ENCODE measurements at regions not wholly inside any gene's neighbourhood (a gene's known extent, or its start where the extent isn't known, plus 50 kb on each side); places are given as distances from the start of the nearest gene placed in this dataset.

DNA sequence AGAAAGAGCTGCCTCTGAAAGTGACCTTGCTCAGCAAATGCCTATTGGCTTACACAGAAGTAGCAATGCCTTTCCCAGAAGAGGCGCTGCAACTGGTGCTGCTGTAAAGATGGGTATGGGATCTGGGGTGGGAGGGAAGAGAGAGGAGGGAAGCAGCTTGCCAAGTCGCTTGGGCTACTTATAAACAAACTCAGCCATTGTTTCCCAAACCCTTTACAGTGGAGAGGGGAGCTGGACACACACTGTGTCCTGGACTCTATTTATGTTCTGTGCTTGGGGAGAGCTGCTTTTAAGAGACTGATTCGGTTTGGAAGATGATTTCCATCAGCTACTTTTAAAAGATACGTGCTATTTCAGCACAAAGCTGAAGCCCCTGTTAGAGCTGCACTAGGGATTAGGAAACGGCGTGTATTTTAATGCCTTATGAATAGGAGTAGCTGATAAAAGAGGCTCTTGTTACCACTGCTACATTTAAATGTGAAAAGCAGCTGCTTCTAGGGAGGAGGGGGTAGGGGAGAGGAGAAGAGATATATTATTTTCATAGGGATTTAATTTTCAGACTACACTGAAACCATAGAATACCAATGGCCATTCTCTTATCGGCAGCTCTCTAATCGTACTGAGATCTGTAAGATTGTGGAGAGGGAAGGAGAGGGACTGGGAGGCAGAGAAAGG is 440.6 kb downstream of the MCTP2 start:
- no peak for TF ChIP-seq ARNTL (CRISPR knock-in tag; IDR thresholded peaks at IDR 0.05; ENCODE audit: borderline replicate concordance, low read depth)
- no peak for TF ChIP-seq ZNF8 (CRISPR knock-in tag; IDR thresholded peaks at IDR 0.05)
- TF ChIP-seq ESRRG (CRISPR knock-in tag; IDR thresholded peaks at IDR 0.05): no peak
- TF ChIP-seq CSDC2 (CRISPR knock-in tag; IDR thresholded peaks at IDR 0.05): no peak
- TF ChIP-seq GLIS3 (CRISPR knock-in tag; IDR thresholded peaks at IDR 0.05): no peak
- no peak for TF ChIP-seq OSR1 (CRISPR knock-in tag; IDR thresholded peaks at IDR 0.05)
- TF ChIP-seq, protein P1, sequence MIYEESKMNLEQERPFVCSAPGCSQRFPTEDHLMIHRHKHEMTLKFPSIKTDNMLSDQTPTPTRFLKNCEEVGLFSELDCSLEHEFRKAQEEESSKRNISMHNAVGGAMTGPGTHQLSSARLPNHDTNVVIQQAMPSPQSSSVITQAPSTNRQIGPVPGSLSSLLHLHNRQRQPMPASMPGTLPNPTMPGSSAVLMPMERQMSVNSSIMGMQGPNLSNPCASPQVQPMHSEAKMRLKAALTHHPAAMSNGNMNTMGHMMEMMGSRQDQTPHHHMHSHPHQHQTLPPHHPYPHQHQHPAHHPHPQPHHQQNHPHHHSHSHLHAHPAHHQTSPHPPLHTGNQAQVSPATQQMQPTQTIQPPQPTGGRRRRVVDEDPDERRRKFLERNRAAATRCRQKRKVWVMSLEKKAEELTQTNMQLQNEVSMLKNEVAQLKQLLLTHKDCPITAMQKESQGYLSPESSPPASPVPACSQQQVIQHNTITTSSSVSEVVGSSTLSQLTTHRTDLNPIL (CRISPR knock-in tag; IDR thresholded peaks at IDR 0.05; ENCODE audit: low read depth): no peak
- no peak for TF ChIP-seq SNAI2 (CRISPR knock-in tag; IDR thresholded peaks at IDR 0.05)
- TF ChIP-seq, protein P2, sequence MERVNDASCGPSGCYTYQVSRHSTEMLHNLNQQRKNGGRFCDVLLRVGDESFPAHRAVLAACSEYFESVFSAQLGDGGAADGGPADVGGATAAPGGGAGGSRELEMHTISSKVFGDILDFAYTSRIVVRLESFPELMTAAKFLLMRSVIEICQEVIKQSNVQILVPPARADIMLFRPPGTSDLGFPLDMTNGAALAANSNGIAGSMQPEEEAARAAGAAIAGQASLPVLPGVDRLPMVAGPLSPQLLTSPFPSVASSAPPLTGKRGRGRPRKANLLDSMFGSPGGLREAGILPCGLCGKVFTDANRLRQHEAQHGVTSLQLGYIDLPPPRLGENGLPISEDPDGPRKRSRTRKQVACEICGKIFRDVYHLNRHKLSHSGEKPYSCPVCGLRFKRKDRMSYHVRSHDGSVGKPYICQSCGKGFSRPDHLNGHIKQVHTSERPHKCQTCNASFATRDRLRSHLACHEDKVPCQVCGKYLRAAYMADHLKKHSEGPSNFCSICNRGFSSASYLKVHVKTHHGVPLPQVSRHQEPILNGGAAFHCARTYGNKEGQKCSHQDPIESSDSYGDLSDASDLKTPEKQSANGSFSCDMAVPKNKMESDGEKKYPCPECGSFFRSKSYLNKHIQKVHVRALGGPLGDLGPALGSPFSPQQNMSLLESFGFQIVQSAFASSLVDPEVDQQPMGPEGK (CRISPR knock-in tag; IDR thresholded peaks at IDR 0.05; ENCODE audit: borderline replicate concordance): no peak
- no peak for TF ChIP-seq TOX (CRISPR knock-in tag; IDR thresholded peaks at IDR 0.05; ENCODE audit: borderline replicate concordance)
- no peak for TF ChIP-seq PPARA (CRISPR knock-in tag; IDR thresholded peaks at IDR 0.05; ENCODE audit: borderline replicate concordance)
- no peak for TF ChIP-seq ZFP30 (CRISPR knock-in tag; IDR thresholded peaks at IDR 0.05)
- TF ChIP-seq, protein P3, sequence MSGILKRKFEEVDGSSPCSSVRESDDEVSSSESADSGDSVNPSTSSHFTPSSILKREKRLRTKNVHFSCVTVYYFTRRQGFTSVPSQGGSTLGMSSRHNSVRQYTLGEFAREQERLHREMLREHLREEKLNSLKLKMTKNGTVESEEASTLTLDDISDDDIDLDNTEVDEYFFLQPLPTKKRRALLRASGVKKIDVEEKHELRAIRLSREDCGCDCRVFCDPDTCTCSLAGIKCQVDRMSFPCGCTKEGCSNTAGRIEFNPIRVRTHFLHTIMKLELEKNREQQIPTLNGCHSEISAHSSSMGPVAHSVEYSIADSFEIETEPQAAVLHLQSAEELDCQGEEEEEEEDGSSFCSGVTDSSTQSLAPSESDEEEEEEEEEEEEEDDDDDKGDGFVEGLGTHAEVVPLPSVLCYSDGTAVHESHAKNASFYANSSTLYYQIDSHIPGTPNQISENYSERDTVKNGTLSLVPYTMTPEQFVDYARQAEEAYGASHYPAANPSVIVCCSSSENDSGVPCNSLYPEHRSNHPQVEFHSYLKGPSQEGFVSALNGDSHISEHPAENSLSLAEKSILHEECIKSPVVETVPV (CRISPR knock-in tag; IDR thresholded peaks at IDR 0.05): no peak
- no peak for TF ChIP-seq ZFP3 (CRISPR knock-in tag; IDR thresholded peaks at IDR 0.05)
- no peak for TF ChIP-seq ZNF70 (CRISPR knock-in tag; IDR thresholded peaks at IDR 0.05)
- TF ChIP-seq BACH2 (CRISPR knock-in tag; IDR thresholded peaks at IDR 0.05; ENCODE audit: borderline replicate concordance): no peak
- no peak for TF ChIP-seq TCF4 (CRISPR knock-in tag; IDR thresholded peaks at IDR 0.05; ENCODE audit: borderline replicate concordance)
- no peak for TF ChIP-seq RARB (CRISPR knock-in tag; IDR thresholded peaks at IDR 0.05)
- TF ChIP-seq, protein P4, sequence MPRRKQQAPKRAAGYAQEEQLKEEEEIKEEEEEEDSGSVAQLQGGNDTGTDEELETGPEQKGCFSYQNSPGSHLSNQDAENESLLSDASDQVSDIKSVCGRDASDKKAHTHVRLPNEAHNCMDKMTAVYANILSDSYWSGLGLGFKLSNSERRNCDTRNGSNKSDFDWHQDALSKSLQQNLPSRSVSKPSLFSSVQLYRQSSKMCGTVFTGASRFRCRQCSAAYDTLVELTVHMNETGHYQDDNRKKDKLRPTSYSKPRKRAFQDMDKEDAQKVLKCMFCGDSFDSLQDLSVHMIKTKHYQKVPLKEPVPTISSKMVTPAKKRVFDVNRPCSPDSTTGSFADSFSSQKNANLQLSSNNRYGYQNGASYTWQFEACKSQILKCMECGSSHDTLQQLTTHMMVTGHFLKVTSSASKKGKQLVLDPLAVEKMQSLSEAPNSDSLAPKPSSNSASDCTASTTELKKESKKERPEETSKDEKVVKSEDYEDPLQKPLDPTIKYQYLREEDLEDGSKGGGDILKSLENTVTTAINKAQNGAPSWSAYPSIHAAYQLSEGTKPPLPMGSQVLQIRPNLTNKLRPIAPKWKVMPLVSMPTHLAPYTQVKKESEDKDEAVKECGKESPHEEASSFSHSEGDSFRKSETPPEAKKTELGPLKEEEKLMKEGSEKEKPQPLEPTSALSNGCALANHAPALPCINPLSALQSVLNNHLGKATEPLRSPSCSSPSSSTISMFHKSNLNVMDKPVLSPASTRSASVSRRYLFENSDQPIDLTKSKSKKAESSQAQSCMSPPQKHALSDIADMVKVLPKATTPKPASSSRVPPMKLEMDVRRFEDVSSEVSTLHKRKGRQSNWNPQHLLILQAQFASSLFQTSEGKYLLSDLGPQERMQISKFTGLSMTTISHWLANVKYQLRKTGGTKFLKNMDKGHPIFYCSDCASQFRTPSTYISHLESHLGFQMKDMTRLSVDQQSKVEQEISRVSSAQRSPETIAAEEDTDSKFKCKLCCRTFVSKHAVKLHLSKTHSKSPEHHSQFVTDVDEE (CRISPR knock-in tag; IDR thresholded peaks at IDR 0.05): no peak
- TF ChIP-seq, protein P5, sequence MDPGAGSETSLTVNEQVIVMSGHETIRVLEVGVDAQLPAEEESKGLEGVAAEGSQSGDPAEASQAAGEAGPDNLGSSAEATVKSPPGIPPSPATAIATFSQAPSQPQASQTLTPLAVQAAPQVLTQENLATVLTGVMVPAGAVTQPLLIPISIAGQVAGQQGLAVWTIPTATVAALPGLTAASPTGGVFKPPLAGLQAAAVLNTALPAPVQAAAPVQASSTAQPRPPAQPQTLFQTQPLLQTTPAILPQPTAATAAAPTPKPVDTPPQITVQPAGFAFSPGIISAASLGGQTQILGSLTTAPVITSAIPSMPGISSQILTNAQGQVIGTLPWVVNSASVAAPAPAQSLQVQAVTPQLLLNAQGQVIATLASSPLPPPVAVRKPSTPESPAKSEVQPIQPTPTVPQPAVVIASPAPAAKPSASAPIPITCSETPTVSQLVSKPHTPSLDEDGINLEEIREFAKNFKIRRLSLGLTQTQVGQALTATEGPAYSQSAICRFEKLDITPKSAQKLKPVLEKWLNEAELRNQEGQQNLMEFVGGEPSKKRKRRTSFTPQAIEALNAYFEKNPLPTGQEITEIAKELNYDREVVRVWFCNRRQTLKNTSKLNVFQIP (CRISPR knock-in tag; IDR thresholded peaks at IDR 0.05; ENCODE audit: borderline replicate concordance, low read depth): no peak
- no peak for ATAC-seq

DNA sequence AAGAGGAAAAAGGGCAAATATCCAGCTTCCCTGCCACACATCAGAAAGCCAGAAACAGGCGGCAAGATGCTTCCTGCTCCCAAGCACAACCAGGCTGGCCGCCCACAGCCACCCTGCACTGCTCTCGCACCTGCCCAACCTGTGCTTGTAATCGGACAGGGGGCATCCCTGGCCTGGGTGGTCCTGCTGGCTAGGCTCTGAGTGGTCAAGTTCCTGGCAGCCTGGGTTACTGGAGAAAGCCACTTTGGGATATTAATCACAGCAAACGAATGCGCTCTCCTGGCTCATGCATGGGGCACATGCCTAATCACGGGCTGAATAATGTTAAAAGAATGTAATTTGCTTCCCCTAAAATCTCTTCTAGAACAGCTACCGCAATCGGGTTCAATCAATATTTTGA is 442.4 kb downstream of the MCTP2 start:
- no peak for ATAC-seq
- TF ChIP-seq, protein P1 (CRISPR knock-in tag; IDR thresholded peaks at IDR 0.05; ENCODE audit: low read depth): no peak
- TF ChIP-seq, protein P2 (CRISPR knock-in tag; IDR thresholded peaks at IDR 0.05; ENCODE audit: borderline replicate concordance): no peak
- TF ChIP-seq ZNF565 (CRISPR knock-in tag; conservative IDR thresholded peaks at IDR 0.05; ENCODE audit: low read depth) (no peak), ARNTL (CRISPR knock-in tag; IDR thresholded peaks at IDR 0.05; ENCODE audit: borderline replicate concordance, low read depth) (no peak), TOX (CRISPR knock-in tag; IDR thresholded peaks at IDR 0.05; ENCODE audit: borderline replicate concordance) (no peak), ZFP30 (CRISPR knock-in tag; IDR thresholded peaks at IDR 0.05) (no peak), CSDC2 (CRISPR knock-in tag; IDR thresholded peaks at IDR 0.05) (no peak), BACH2 (CRISPR knock-in tag; IDR thresholded peaks at IDR 0.05; ENCODE audit: borderline replicate concordance) (no peak), PPARA (CRISPR knock-in tag; IDR thresholded peaks at IDR 0.05; ENCODE audit: borderline replicate concordance) (no peak), SNAI2 (CRISPR knock-in tag; IDR thresholded peaks at IDR 0.05) (no peak), RARB (CRISPR knock-in tag; IDR thresholded peaks at IDR 0.05) (no peak)
- TF ChIP-seq, protein P3 (CRISPR knock-in tag; IDR thresholded peaks at IDR 0.05): no peak

Measured in SK-N-SH treated with all-trans-retinoic acid at 6 μM for 48 hours (cell line).